ENCODE measurements at regions not wholly inside any gene's neighbourhood (a gene's known extent, or its start where the extent isn't known, plus 50 kb on each side); places are given as distances from the start of the nearest gene placed in this dataset.
A peak's percentile ranks its signal among the peaks of the same experiment; 100 is the strongest.
"Not testable (repeated sequence)": the region's sequence is repeated elsewhere in the genome, so short reads cannot be mapped to it uniquely, and the experiment has no call there.

- DNase-seq: no peak
These were observed 51.7 kb downstream of the FAM50B start for GRCh38 chr6:3900744-3901336.

- DNase-seq: no peak
These were observed 53.9 kb downstream of the FAM50B start for GRCh38 chr6:3902871-3903648.

- no peak for DNase-seq
These were observed 55.3 kb downstream of the FAM50B start for GRCh38 chr6:3904518-3904917.

- no peak for DNase-seq
These were observed 57.0 kb downstream of the FAM50B start for GRCh38 chr6:3905945-3906845.

GRCh38 chr6:3906846-3907151, 57.6 kb downstream of the FAM50B start:
- DNase-seq: no peak

- DNase-seq: no peak
These were observed 59.0 kb downstream of the FAM50B start for GRCh38 chr6:3908223-3908622.

- DNase-seq: no peak
These were observed 59.8 kb downstream of the FAM50B start for GRCh38 chr6:3908961-3909360.

GRCh38 chr6:3910106-3910663, 61.0 kb downstream of the FAM50B start:
- DNase-seq: no peak

GRCh38 chr6:3911130-3911529, 62.0 kb downstream of the FAM50B start:
- DNase-seq: no peak

- DNase-seq: no peak
These were observed 62.6 kb downstream of the FAM50B start for GRCh38 chr6:3911614-3912336.

GRCh38 chr6:3912361-3913076, 63.3 kb downstream of the FAM50B start:
- no peak for DNase-seq

GRCh38 chr6:3913077-3913957, 64.1 kb downstream of the FAM50B start:
- no peak for DNase-seq

- DNase-seq: no peak
These were observed 64.8 kb downstream of the FAM50B start for GRCh38 chr6:3913958-3914337.

- DNase-seq: no peak
These were observed 66.1 kb downstream of the FAM50B start for GRCh38 chr6:3915076-3915791.

GRCh38 chr6:3916211-3916610, 67.0 kb downstream of the FAM50B start:
- no peak for DNase-seq

- not testable (repeated sequence) for DNase-seq
These were observed 67.6 kb downstream of the FAM50B start for GRCh38 chr6:3916749-3917148.

GRCh38 chr6:3918469-3918868, 69.3 kb downstream of the FAM50B start:
- peak; percentile 66 for DNase-seq

GRCh38 chr6:3919130-3919628, 70.0 kb downstream of the FAM50B start:
- no peak for DNase-seq

GRCh38 chr6:3919849-3920248, 70.7 kb downstream of the FAM50B start:
- DNase-seq: no peak

- no peak for DNase-seq
These were observed 71.1 kb downstream of the FAM50B start for GRCh38 chr6:3920321-3920720.
